DMS 273 (cell line): ENCODE measurements at regions not wholly inside any gene's neighbourhood (a gene's known extent, or its start where the extent isn't known, plus 50 kb on each side); places are given as distances from the start of the nearest gene placed in this dataset.

Source experiments
- DNase-seq: peaks from one replicate; lab custom pipeline; 2025; ENCODE audit not compliant: unreplicated experiment; lab: John Stamatoyannopoulos, UW

DNA sequence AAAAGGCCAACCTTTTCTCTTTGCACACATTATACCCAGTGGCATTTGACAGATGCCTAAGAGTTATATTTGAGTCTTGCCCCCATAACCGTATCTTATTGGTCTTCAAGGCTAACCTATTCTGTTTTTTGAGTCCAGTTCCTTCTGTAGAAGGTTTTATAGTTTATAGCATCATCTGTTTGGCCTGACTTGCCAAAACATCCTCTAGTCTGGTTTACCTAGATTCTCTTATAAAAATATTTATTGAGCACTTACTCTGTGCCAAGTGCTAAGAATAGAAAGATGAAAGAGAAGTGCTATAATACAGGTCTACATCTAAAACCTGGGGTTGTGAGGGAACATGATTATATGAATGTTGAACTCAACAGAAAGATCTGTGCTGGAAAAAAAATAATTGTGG is 55.9 kb upstream of the PIP4K2A start:
- no peak for DNase-seq

DNA sequence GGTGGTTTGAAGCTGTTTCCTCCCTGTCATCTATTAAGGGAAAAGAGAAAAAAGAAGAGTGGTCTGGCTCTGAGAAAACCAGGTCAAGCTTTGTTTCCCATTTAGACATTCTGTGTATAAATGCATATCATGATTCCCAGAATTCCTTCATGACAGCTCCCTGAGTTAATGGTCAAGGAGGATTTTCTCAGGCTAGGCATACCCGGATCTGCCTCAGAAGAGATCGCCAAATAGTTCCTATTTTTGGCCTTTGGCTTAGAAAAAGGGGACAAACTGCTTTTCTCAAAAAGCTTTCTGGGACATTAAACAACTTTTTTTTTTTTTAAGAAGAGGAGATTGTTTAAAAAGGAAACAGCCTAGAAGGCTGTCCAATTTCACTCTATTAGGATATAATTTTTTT is 53.5 kb upstream of the PIP4K2A start:
- no peak for DNase-seq

DNA sequence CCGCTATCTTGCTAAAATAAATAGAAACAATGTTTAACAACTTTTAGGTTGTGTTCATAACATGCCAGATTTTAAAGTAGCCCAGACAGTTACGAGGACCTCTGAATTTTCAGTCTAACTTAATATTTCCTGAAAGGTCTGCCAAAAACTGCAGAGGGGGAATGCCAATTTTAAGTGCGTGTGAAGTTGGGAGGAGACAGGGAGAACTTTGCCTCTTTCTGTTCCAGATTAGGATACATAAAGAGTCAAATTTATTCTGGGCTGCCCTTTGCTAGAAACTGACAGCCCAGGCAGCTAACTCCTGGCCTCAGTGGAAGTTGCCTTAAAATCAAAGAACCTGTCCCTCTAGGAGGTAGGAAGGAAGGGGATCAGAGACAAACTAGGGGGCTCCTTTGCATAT is 52.3 kb upstream of the PIP4K2A start:
- no peak for DNase-seq

DNA sequence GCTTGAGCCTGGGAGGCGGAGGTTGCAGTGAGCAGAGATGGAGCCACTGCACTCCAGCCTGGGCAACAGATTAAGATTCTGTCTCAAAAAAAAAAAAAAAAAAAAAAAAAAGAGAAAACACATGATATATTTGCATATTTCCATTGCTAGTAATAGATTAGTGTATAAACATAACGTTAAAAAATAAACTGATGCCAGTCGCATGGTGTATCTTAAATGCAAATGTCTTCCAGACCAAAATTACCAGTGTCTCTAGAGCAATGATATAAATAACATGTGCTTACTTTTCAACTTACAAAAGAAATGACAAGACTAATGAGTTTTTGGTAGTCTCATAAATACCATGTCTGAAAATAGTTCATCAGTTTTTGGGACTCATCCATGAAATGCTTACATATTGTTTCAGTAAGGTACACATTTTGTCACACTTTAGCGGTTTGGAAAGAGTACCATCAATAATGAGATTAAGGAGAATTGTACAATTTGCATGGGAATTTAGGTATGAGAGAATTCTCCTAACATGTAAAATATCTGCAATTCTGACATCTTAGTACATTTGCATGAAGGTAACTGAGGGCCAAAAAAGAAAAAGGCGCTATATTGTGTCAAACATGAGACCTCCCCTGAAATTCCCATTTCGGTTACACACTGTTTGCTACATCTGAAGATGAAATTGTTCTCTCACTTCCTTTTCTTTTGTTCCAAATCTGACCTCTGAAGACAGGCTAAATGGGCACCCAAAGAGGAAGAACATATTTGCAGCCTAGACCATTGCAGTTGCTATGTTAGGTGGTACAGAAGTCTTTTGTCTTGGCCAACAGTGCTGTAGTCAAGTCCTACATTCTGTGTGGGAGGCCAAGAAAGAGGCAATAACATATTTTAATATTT is 51.5 kb upstream of the PIP4K2A start:
- no peak for DNase-seq

- no peak for DNase-seq
Observed at GRCh38 chr10:22764639-22765038, 50.3 kb upstream of the PIP4K2A start.
